Panc1 (cell line): ENCODE measurements at regions not wholly inside any gene's neighbourhood (a gene's known extent, or its start where the extent isn't known, plus 50 kb on each side); places are given as distances from the start of the nearest gene placed in this dataset.

Source experiments
- ATAC-seq: fragments of 200-7000 bp; cut with Tn5 transposase; 2 replicates; pipeline ENCODE4 v1.9.1; 2020; ENCODE audit warnings: mild to moderate bottlenecking, moderate library complexity
- BruUV-seq: library from RNA; stranded (reverse); fragments of 400-500 nt; replicated peaks from 2 replicates; lab custom pipeline; 2021; lab: Mats Ljungman, UMichigan
- CTCF ChIA-PET: fragments of 300-600 bp; sonication (Branson Sonifier 250); formaldehyde crosslinking; loops from one replicate; lab custom pipeline; 2022; ENCODE audit warnings: antibody characterized with exemption; lab: Charles Lee
- POLR2A ChIA-PET: fragments of 300-600 bp; sonication (Branson Sonifier 250); formaldehyde crosslinking; loops from one replicate; lab custom pipeline; 2022; ENCODE audit warnings: antibody characterized with exemption; lab: Charles Lee
- DNase-seq: peaks from one replicate; pipeline ENCODE4 v3.0.0-alpha.2; 2010; ENCODE audit warnings: low read depth, low spot score
- H3K27ac ChIP-seq: 2 replicates; pipeline ENCODE4 v1.5.1; 2011; ENCODE audit warnings: mild to moderate bottlenecking, low read length, inconsistent platforms
- H3K27me3 ChIP-seq: fragments of 200-500 bp; sonication (Bioruptor generic); 2 replicates; pipeline ENCODE4 v1.6.0; 2014; ENCODE audit warnings: low read length, inconsistent platforms; ENCODE audit not compliant: control insufficient read depth, insufficient read depth
- H3K36me3 ChIP-seq: fragments of 200-500 bp; sonication (Bioruptor generic); 2 replicates; pipeline ENCODE4 v1.5.1; 2014; ENCODE audit warnings: inconsistent platforms, mild to moderate bottlenecking, low read length, moderate library complexity; ENCODE audit not compliant: control insufficient read depth, insufficient read depth
- H3K4me1 ChIP-seq: 2 replicates; pipeline ENCODE4 v1.5.1; 2011; ENCODE audit warnings: inconsistent platforms, mild to moderate bottlenecking, low read length, moderate library complexity; ENCODE audit not compliant: control insufficient read depth, insufficient read depth
- H3K4me3 ChIP-seq, 2 experiments: 2 replicates each; pipeline ENCODE4 v1.5.1; 2011 to 2012; ENCODE audit warnings: low read depth in 2 of 2, low read length in 2 of 2, mild to moderate bottlenecking in 2 of 2, inconsistent platforms in 1 of 2, moderate library complexity in 1 of 2
- H3K9me3 ChIP-seq: fragments of 200-500 bp; sonication (Bioruptor generic); 2 replicates; pipeline ENCODE4 v1.5.1; 2014; ENCODE audit warnings: low read depth, mild to moderate bottlenecking, inconsistent platforms, low read length, moderate library complexity; ENCODE audit not compliant: control insufficient read depth, insufficient read depth
- CTCF ChIP-seq: fragments of 450-650 bp; IDR thresholded peaks from 2 replicates; pipeline ENCODE4 v1.5.1; 2017; ENCODE audit warnings: mild to moderate bottlenecking
- POLR2AphosphoS5 ChIP-seq: IDR thresholded peaks from 2 replicates; pipeline ENCODE4 v1.6.1; 2012; ENCODE audit warnings: mild to moderate bottlenecking, low read depth, low read length, moderate library complexity
- SIN3A ChIP-seq: IDR thresholded peaks from 2 replicates; pipeline ENCODE4 v1.6.1; 2012; ENCODE audit warnings: low read depth, mild to moderate bottlenecking, low read length, moderate library complexity, borderline replicate concordance; ENCODE audit not compliant: insufficient read depth
- TCF7L2 ChIP-seq: IDR thresholded peaks from 2 replicates; pipeline ENCODE4 v1.6.1; 2011; ENCODE audit warnings: mild to moderate bottlenecking, low read depth, low read length, inconsistent platforms
- in situ Hi-C: cut with HindIII; loops from 2 replicates; pipeline ENCODE4 v1.10.0; 2016; ENCODE audit warnings: low sequenced_read_pairs, low pct_unique_long_range_greater_than_20kb
- intact Hi-C: fragments of 100-400 bp; cut with micrococcal nuclease; formaldehyde crosslinking; loops from one replicate; pipeline ENCODE4 v1.10.0; 2022; ENCODE audit not compliant: unreplicated experiment
- TF ChIP-seq, protein P1 (sequence below), 2 experiments: IDR thresholded peaks; 2 replicates each; pipeline ENCODE4 v1.6.1; 2011 to 2012; ENCODE audit warnings: low read depth in 2 of 2, control low read depth in 1 of 2, low read length in 1 of 2, mild to moderate bottlenecking in 1 of 2, moderate library complexity in 1 of 2; ENCODE audit not compliant: insufficient read depth in 1 of 2

- TF ChIP-seq, protein P1, sequence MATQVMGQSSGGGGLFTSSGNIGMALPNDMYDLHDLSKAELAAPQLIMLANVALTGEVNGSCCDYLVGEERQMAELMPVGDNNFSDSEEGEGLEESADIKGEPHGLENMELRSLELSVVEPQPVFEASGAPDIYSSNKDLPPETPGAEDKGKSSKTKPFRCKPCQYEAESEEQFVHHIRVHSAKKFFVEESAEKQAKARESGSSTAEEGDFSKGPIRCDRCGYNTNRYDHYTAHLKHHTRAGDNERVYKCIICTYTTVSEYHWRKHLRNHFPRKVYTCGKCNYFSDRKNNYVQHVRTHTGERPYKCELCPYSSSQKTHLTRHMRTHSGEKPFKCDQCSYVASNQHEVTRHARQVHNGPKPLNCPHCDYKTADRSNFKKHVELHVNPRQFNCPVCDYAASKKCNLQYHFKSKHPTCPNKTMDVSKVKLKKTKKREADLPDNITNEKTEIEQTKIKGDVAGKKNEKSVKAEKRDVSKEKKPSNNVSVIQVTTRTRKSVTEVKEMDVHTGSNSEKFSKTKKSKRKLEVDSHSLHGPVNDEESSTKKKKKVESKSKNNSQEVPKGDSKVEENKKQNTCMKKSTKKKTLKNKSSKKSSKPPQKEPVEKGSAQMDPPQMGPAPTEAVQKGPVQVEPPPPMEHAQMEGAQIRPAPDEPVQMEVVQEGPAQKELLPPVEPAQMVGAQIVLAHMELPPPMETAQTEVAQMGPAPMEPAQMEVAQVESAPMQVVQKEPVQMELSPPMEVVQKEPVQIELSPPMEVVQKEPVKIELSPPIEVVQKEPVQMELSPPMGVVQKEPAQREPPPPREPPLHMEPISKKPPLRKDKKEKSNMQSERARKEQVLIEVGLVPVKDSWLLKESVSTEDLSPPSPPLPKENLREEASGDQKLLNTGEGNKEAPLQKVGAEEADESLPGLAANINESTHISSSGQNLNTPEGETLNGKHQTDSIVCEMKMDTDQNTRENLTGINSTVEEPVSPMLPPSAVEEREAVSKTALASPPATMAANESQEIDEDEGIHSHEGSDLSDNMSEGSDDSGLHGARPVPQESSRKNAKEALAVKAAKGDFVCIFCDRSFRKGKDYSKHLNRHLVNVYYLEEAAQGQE (IDR thresholded peaks at IDR 0.05; ENCODE audit: insufficient read depth in 1 of 2, low read depth in 2 of 2, low read length in 1 of 2) = no peak
- TF ChIP-seq POLR2AphosphoS5 = no peak
- TF ChIP-seq SIN3A = no peak
- no peak for TF ChIP-seq TCF7L2
- TF ChIP-seq CTCF = no peak
- H3K27ac ChIP-seq = no peak overlapping the region
These were observed 461.2 kb downstream of the KCTD8 start for GRCh38 chr4:43987331-43987944.

DNA sequence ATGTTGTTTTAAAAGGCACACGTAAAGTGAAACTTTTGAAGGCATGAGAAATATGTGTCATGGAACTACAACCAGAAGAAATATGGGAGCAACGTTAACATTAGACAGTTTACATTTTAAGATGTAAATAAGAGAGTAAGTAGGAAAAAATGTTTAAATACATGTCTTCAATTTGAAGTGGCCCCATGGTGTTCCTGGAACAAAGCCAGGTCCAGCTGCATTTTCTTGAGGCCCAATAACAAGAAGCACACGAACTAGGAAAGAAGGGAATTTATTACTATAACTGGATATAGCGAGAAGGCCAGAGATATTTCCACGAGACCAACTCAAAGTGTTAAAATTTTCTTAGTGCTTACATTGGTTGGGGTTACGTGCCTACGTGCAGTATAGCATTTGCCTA is 458.1 kb downstream of the KCTD8 start:
- Histone ChIP-seq H3K27ac (no peak overlapping the region), H3K27me3 (no peaks in the 10 kb centered on the region), H3K36me3 (no peaks in the 10 kb centered on the region), H3K4me1 (no peaks in the 10 kb centered on the region), H3K9me3 (no peaks in the 10 kb centered on the region), H3K4me3 (no peak overlapping the region)
- TF ChIP-seq TCF7L2 (no peak), CTCF (no peak), SIN3A (no peak), POLR2AphosphoS5 (no peak)
- TF ChIP-seq, protein P1 (IDR thresholded peaks at IDR 0.05; ENCODE audit: insufficient read depth in 1 of 2, low read depth in 2 of 2, low read length in 1 of 2) = no peak
- CTCF ChIA-PET = no interaction called here
- ATAC-seq (no peak), DNase-seq (no peak)
- BruUV-seq = no TSS peak
- in situ Hi-C loops = no loop called here
- POLR2A ChIA-PET = no interaction called here
- intact Hi-C loops = no loop called here

More at GRCh38 chr4:43987331-43987944, 461.2 kb downstream of the KCTD8 start:
- intact Hi-C loops (no loop called here), in situ Hi-C loops (no loop called here)
- Histone ChIP-seq H3K9me3 (no peaks in the 10 kb centered on the region), H3K4me3 (no peak overlapping the region), H3K4me1 (no peaks in the 10 kb centered on the region), H3K36me3 (no peaks in the 10 kb centered on the region), H3K27me3 (no peaks in the 10 kb centered on the region)
- no peak for DNase-seq
- CTCF ChIA-PET = no interaction called here
- no TSS peak for BruUV-seq
- no peak for ATAC-seq
- POLR2A ChIA-PET = no interaction called here
